Endodermal cell (in vitro differentiated cells): ENCODE measurements at regions not wholly inside any gene's neighbourhood (a gene's known extent, or its start where the extent isn't known, plus 50 kb on each side); places are given as distances from the start of the nearest gene placed in this dataset. TPM values are rescaled to one million over a fixed set of nuclear protein-coding genes. Genes with fewer than 3 reads are reported as not detected.

Source experiments
- DNase-seq: peaks from one replicate; pipeline ENCODE4 v3.0.0-alpha.2; 2017
- H3K27ac ChIP-seq: 2 replicates; pipeline ENCODE4 v1.5.1; 2013; ENCODE audit warnings: mild to moderate bottlenecking, low read depth, low read length, moderate library complexity
- H3K27me3 ChIP-seq: 2 replicates; pipeline ENCODE4 v1.6.1; 2013; ENCODE audit warnings: mild to moderate bottlenecking, low read length, moderate library complexity; ENCODE audit not compliant: insufficient read depth, control insufficient read depth, poor library complexity, severe bottlenecking
- H3K36me3 ChIP-seq: 2 replicates; pipeline ENCODE4 v1.7.0; 2013; ENCODE audit warnings: mild to moderate bottlenecking, low read length, moderate library complexity; ENCODE audit not compliant: control insufficient read depth, insufficient read depth
- H3K4me1 ChIP-seq: one replicate; pipeline ENCODE4 v1.7.0; 2013; ENCODE audit warnings: low read length; ENCODE audit not compliant: control insufficient read depth, insufficient read depth
- H3K4me3 ChIP-seq: 2 replicates; pipeline ENCODE4 v1.5.1; 2013; ENCODE audit warnings: mild to moderate bottlenecking, low read length, moderate library complexity
- H3K9ac ChIP-seq: 2 replicates; pipeline ENCODE4 v1.6.1; 2013; ENCODE audit warnings: mild to moderate bottlenecking, low read length, moderate library complexity; ENCODE audit not compliant: poor library complexity, severe bottlenecking; ENCODE audit errors: extremely low read depth
- H3K9me3 ChIP-seq: 2 replicates; pipeline ENCODE4 v1.6.1; 2013; ENCODE audit warnings: mild to moderate bottlenecking, low read length, moderate library complexity; ENCODE audit not compliant: control insufficient read depth
- H3K27ac Mint-ChIP-seq: 2 replicates; pipeline ENCODE4 v1.8.0; 2020; ENCODE audit warnings: mixed read lengths
- H3K27me3 Mint-ChIP-seq: 2 replicates; pipeline ENCODE4 v1.8.0; 2021; ENCODE audit warnings: mild to moderate bottlenecking, mixed read lengths; ENCODE audit not compliant: insufficient read depth
- H3K36me3 Mint-ChIP-seq: 2 replicates; pipeline ENCODE4 v1.8.0; 2020; ENCODE audit warnings: low read depth, mixed read lengths
- H3K4me1 Mint-ChIP-seq: 2 replicates; pipeline ENCODE4 v1.8.0; 2020; ENCODE audit warnings: mixed read lengths
- H3K4me3 Mint-ChIP-seq: 2 replicates; pipeline ENCODE4 v1.8.0; 2020; ENCODE audit warnings: mild to moderate bottlenecking, moderate library complexity, mixed read lengths
- H3K9me3 Mint-ChIP-seq: 2 replicates; pipeline ENCODE4 v1.8.0; 2020; ENCODE audit warnings: mild to moderate bottlenecking, mixed read lengths
- CTCF ChIP-seq: fragments of 200-600 bp; sonication (generic); conservative IDR thresholded peaks from 2 replicates; pipeline ENCODE4 v1.5.0; 2021; ENCODE audit warnings: antibody characterized with exemption, mild to moderate bottlenecking
- WGBS, 2 experiments: methylation state at CpG; one replicate each; pipeline versions ENCODE4 v1.1.5 to v1.1.7; 2013; ENCODE audit warnings: missing lambda C conversion rate in 2 of 2, mixed read lengths in 1 of 2; ENCODE audit not compliant: insufficient coverage in 1 of 2, insufficient read length in 1 of 2; 5-methylcytosine and 5-hydroxymethylcytosine counted together
- microRNA-seq: library from miRNA; unstranded; fragments of <30 nt; microRNA quantifications from one replicate; pipeline ENCODE4 v1.2.0, GENCODE V29; 2020; ENCODE audit warnings: borderline microRNAs expressed

GRCh38 chr2:56133441-56133840 is 50.3 kb upstream of the CCDC85A start:
- Mint-ChIP-seq H3K9me3 (peaks cover 5% of the 10 kb centered on the region), H3K27me3 (no peaks in the 10 kb centered on the region), H3K4me1 (no peaks in the 10 kb centered on the region), H3K4me3 (no peak overlapping the region), H3K27ac (no peak overlapping the region), H3K36me3 (no peaks in the 10 kb centered on the region)
- no peak for DNase-seq
- no peak overlapping the region for H3K9ac ChIP-seq
- H3K9me3 ChIP-seq, result no peaks in the 10 kb centered on the region
- 89 to 100% methylated on average over 1 to 2 of the region's 3 CpGs for WGBS, 2 experiments
- no peak overlapping the region for H3K4me3 ChIP-seq
- H3K36me3 ChIP-seq, result no peaks in the 10 kb centered on the region
- no peaks in the 10 kb centered on the region for H3K4me1 ChIP-seq
- no peak for TF ChIP-seq CTCF
- H3K27me3 ChIP-seq, result no peaks in the 10 kb centered on the region
- H3K27ac ChIP-seq, result no peak overlapping the region

- H3K9me3 Mint-ChIP-seq, result peaks cover 8% of the 10 kb centered on the region
Observed at GRCh38 chr2:56133931-56134629, 49.7 kb upstream of the CCDC85A start.

More at GRCh38 chr2:56133931-56134629, 49.7 kb upstream of the CCDC85A start:
- Histone ChIP-seq H3K36me3 (no peaks in the 10 kb centered on the region), H3K27me3 (no peaks in the 10 kb centered on the region), H3K27ac (no peak overlapping the region), H3K4me1 (no peaks in the 10 kb centered on the region), H3K9ac (no peak overlapping the region), H3K9me3 (no peaks in the 10 kb centered on the region), H3K4me3 (no peak overlapping the region)
- Mint-ChIP-seq H3K36me3 (no peaks in the 10 kb centered on the region), H3K27me3 (no peaks in the 10 kb centered on the region), H3K4me3 (no peak overlapping the region), H3K4me1 (no peaks in the 10 kb centered on the region), H3K27ac (no peak overlapping the region)
- DNase-seq, result no peak
- TF ChIP-seq CTCF, result no peak
- WGBS, 2 experiments, result 88 to 94% methylated on average over 2 to 9 of the region's 9 CpGs

Small RNA genes lying in the stretch of these regions (microRNA-seq; reads per million reads assigned to microRNA genes)
- gene MIR216A, result not detected
- not detected for gene MIR216B
- gene MIR217, result not detected
